ENCODE measurements at regions not wholly inside any gene's neighbourhood (a gene's known extent, or its start where the extent isn't known, plus 50 kb on each side); places are given as distances from the start of the nearest gene placed in this dataset.

- Histone ChIP-seq H3K9ac (ENCODE audit: low read length) (no peak overlapping the region), H3K79me1 (ENCODE audit: low read length) (no peaks in the 10 kb centered on the region), H3K27me3 (ENCODE audit: insufficient read depth, low read length) (no peaks in the 10 kb centered on the region), H3K9me3 (ENCODE audit: insufficient read depth, low read depth, low read length) (peaks cover 15% of the 10 kb centered on the region), H3K79me2 (ENCODE audit: control insufficient read depth, insufficient read depth, low read length, poor library complexity) (no peaks in the 10 kb centered on the region), H3K4ac (ENCODE audit: low read depth, low read length) (no peak overlapping the region), H3K4me1 (ENCODE audit: control insufficient read depth in 1 of 2, insufficient read depth in 2 of 2, low read length in 2 of 2) (no peaks in the 10 kb centered on the region), H4K12ac (ENCODE audit: low read depth, low read length) (no peak overlapping the region), H3K27ac (ENCODE audit: low read depth, low read length) (no peak overlapping the region), H3K14ac (ENCODE audit: low read length) (no peak overlapping the region), H3K4me2 (ENCODE audit: low read length) (no peak overlapping the region), H3K18ac (ENCODE audit: low read length) (no peak overlapping the region), H4K8ac (ENCODE audit: low read depth, low read length) (no peak overlapping the region), H2BK5ac (ENCODE audit: low read depth, low read length, poor library complexity) (no peak overlapping the region), H2BK120ac (ENCODE audit: insufficient read depth, low read length, poor library complexity) (no peak overlapping the region), H2AFZ (ENCODE audit: insufficient read depth, low read length, poor library complexity) (no peak overlapping the region), H3K36me3 (ENCODE audit: control insufficient read depth in 1 of 2, insufficient read depth in 2 of 2, low read length in 2 of 2) (no peaks in the 10 kb centered on the region), H3K4me3 (ENCODE audit: low read depth, low read length) (no peak overlapping the region), H2BK12ac (ENCODE audit: low read length) (no peak overlapping the region), H3K23ac (ENCODE audit: low read length) (no peak overlapping the region), H4K91ac (ENCODE audit: low read depth, low read length) (no peak overlapping the region), H2AK5ac (ENCODE audit: low read length) (no peak overlapping the region)
- no CpG with 5 or more reads among the region's 8 CpGs for WGBS (ENCODE audit: extremely low coverage, insufficient coverage, insufficient read length)
- DNase-seq = no peak
Observed at GRCh38 chr1:181169281-181169865, 80.9 kb downstream of the IER5 start.

DNA sequence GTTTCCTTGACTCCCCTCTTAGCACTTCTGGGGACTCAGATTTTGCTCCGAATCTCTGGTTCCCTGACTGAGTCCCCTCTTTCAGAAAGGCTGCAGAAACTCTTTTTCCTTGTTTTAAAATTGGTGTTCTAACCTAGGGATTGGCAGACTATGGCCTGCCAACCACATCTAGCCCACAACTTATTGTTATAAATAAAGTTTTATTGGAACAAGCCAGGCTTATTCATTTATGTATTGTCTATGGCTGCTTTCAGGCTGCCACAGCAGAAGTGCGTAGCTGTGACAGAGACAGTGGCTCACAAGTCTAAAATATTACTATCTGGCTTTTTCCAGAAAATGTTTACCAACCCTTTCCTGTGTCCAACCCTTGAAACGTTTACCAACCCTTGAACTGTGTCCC is 81.7 kb downstream of the IER5 start:
- no peaks in the 10 kb centered on the region for H3K36me3 ChIP-seq (ENCODE audit: control insufficient read depth in 1 of 2, insufficient read depth in 2 of 2, low read length in 2 of 2)
- WGBS (ENCODE audit: extremely low coverage, insufficient coverage, insufficient read length) = no CpG with 5 or more reads among the region's 3 CpGs
- no peak overlapping the region for H2AFZ ChIP-seq (ENCODE audit: insufficient read depth, low read length, poor library complexity)
- H2BK5ac ChIP-seq (ENCODE audit: low read depth, low read length, poor library complexity) = no peak overlapping the region
- no peak overlapping the region for H3K9ac ChIP-seq (ENCODE audit: low read length)
- no peak for DNase-seq
- no peak overlapping the region for H3K4me2 ChIP-seq (ENCODE audit: low read length)
- H3K18ac ChIP-seq (ENCODE audit: low read length) = no peak overlapping the region
- H3K14ac ChIP-seq (ENCODE audit: low read length) = no peak overlapping the region
- H4K8ac ChIP-seq (ENCODE audit: low read depth, low read length) = no peak overlapping the region
- no peak overlapping the region for H4K12ac ChIP-seq (ENCODE audit: low read depth, low read length)
- no peak overlapping the region for H4K91ac ChIP-seq (ENCODE audit: low read depth, low read length)
- H2BK120ac ChIP-seq (ENCODE audit: insufficient read depth, low read length, poor library complexity) = no peak overlapping the region
- no peaks in the 10 kb centered on the region for H3K4me1 ChIP-seq (ENCODE audit: control insufficient read depth in 1 of 2, insufficient read depth in 2 of 2, low read length in 2 of 2)
- no peaks in the 10 kb centered on the region for H3K79me2 ChIP-seq (ENCODE audit: control insufficient read depth, insufficient read depth, low read length, poor library complexity)
- no peak overlapping the region for H3K4me3 ChIP-seq (ENCODE audit: low read depth, low read length)
- H3K27ac ChIP-seq (ENCODE audit: low read depth, low read length) = no peak overlapping the region
- H3K23ac ChIP-seq (ENCODE audit: low read length) = no peak overlapping the region
- no peak overlapping the region for H2BK12ac ChIP-seq (ENCODE audit: low read length)
- H3K27me3 ChIP-seq (ENCODE audit: insufficient read depth, low read length) = no peaks in the 10 kb centered on the region
- peaks cover 15% of the 10 kb centered on the region for H3K9me3 ChIP-seq (ENCODE audit: insufficient read depth, low read depth, low read length)
- no peak overlapping the region for H2AK5ac ChIP-seq (ENCODE audit: low read length)
- no peaks in the 10 kb centered on the region for H3K79me1 ChIP-seq (ENCODE audit: low read length)
- no peak overlapping the region for H3K4ac ChIP-seq (ENCODE audit: low read depth, low read length)

- no peak overlapping the region for H4K91ac ChIP-seq (ENCODE audit: low read depth, low read length)
- no peak overlapping the region for H2BK12ac ChIP-seq (ENCODE audit: low read length)
- no CpG with 5 or more reads among the region's 1 CpG for WGBS (ENCODE audit: extremely low coverage, insufficient coverage, insufficient read length)
- H3K18ac ChIP-seq (ENCODE audit: low read length) = no peak overlapping the region
- H3K36me3 ChIP-seq (ENCODE audit: control insufficient read depth in 1 of 2, insufficient read depth in 2 of 2, low read length in 2 of 2) = no peaks in the 10 kb centered on the region
- H3K14ac ChIP-seq (ENCODE audit: low read length) = no peak overlapping the region
- H2BK120ac ChIP-seq (ENCODE audit: insufficient read depth, low read length, poor library complexity) = no peak overlapping the region
- no peak overlapping the region for H3K4me3 ChIP-seq (ENCODE audit: low read depth, low read length)
- H2AK5ac ChIP-seq (ENCODE audit: low read length) = no peak overlapping the region
- H4K8ac ChIP-seq (ENCODE audit: low read depth, low read length) = no peak overlapping the region
- H4K12ac ChIP-seq (ENCODE audit: low read depth, low read length) = no peak overlapping the region
- no peaks in the 10 kb centered on the region for H3K79me1 ChIP-seq (ENCODE audit: low read length)
- H2BK5ac ChIP-seq (ENCODE audit: low read depth, low read length, poor library complexity) = no peak overlapping the region
- H3K4me2 ChIP-seq (ENCODE audit: low read length) = no peak overlapping the region
- no peak for DNase-seq
- H3K27me3 ChIP-seq (ENCODE audit: insufficient read depth, low read length) = no peaks in the 10 kb centered on the region
- no peak overlapping the region for H3K4ac ChIP-seq (ENCODE audit: low read depth, low read length)
- no peaks in the 10 kb centered on the region for H3K4me1 ChIP-seq (ENCODE audit: control insufficient read depth in 1 of 2, insufficient read depth in 2 of 2, low read length in 2 of 2)
- no peak overlapping the region for H3K27ac ChIP-seq (ENCODE audit: low read depth, low read length)
- no peak overlapping the region for H2AFZ ChIP-seq (ENCODE audit: insufficient read depth, low read length, poor library complexity)
- H3K9ac ChIP-seq (ENCODE audit: low read length) = no peak overlapping the region
- H3K23ac ChIP-seq (ENCODE audit: low read length) = no peak overlapping the region
- H3K79me2 ChIP-seq (ENCODE audit: control insufficient read depth, insufficient read depth, low read length, poor library complexity) = no peaks in the 10 kb centered on the region
- H3K9me3 ChIP-seq (ENCODE audit: insufficient read depth, low read depth, low read length) = peaks cover 12% of the 10 kb centered on the region
Observed at GRCh38 chr1:181172082-181172481, 83.6 kb downstream of the IER5 start.

DNA sequence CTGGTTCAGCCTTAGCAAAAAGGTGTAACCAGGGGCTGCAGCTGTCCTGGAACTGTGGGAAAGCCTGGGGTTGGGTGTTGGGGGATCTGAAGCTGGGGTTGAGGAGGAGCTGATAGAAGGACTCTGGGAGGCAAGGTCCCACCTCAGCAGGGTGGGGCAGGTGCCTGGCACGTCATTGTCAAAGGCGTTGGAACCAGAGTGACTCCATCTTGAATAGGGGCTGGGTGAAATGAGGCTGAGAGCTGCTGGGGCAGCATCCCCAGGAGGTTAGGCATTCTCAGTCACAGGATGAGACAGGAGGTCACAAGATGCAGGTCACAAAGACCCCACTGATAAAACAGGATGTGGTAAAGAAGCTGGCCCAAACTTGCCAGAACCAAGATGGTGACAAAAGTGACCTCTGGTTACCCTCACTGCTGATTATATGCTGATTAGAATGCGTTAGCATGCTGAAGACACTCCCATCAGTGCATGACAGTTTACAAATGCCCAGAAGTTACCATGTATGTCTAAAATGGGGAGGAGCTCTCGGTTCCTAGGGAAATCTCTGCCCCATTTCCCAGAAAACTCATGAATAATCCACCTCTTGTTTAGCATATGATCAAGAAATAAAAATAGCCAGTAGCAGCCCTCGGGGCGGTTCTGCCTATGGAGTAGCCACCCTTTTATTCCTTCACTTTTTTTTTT is 85.4 kb downstream of the IER5 start:
- no CpG with 5 or more reads among the region's 6 CpGs for WGBS (ENCODE audit: extremely low coverage, insufficient coverage, insufficient read length)
- Histone ChIP-seq H3K27ac (ENCODE audit: low read depth, low read length) (no peak overlapping the region), H3K27me3 (ENCODE audit: insufficient read depth, low read length) (no peaks in the 10 kb centered on the region), H2AK5ac (ENCODE audit: low read length) (no peak overlapping the region), H3K4me2 (ENCODE audit: low read length) (no peak overlapping the region), H2BK5ac (ENCODE audit: low read depth, low read length, poor library complexity) (no peak overlapping the region), H3K4ac (ENCODE audit: low read depth, low read length) (no peak overlapping the region), H3K9me3 (ENCODE audit: insufficient read depth, low read depth, low read length) (peaks cover 12% of the 10 kb centered on the region), H4K8ac (ENCODE audit: low read depth, low read length) (no peak overlapping the region), H3K36me3 (ENCODE audit: control insufficient read depth in 1 of 2, insufficient read depth in 2 of 2, low read length in 2 of 2) (no peaks in the 10 kb centered on the region), H3K23ac (ENCODE audit: low read length) (no peak overlapping the region), H3K18ac (ENCODE audit: low read length) (no peak overlapping the region), H3K79me1 (ENCODE audit: low read length) (no peaks in the 10 kb centered on the region), H2BK12ac (ENCODE audit: low read length) (no peak overlapping the region), H3K4me3 (ENCODE audit: low read depth, low read length) (no peak overlapping the region), H4K91ac (ENCODE audit: low read depth, low read length) (no peak overlapping the region), H3K79me2 (ENCODE audit: control insufficient read depth, insufficient read depth, low read length, poor library complexity) (no peaks in the 10 kb centered on the region), H3K9ac (ENCODE audit: low read length) (no peak overlapping the region), H2BK120ac (ENCODE audit: insufficient read depth, low read length, poor library complexity) (no peak overlapping the region), H2AFZ (ENCODE audit: insufficient read depth, low read length, poor library complexity) (no peak overlapping the region), H3K4me1 (ENCODE audit: control insufficient read depth in 1 of 2, insufficient read depth in 2 of 2, low read length in 2 of 2) (no peaks in the 10 kb centered on the region), H3K14ac (ENCODE audit: low read length) (no peak overlapping the region), H4K12ac (ENCODE audit: low read depth, low read length) (no peak overlapping the region)
- DNase-seq = no peak

All from trophoblast cell (in vitro differentiated cells and primary cell).